HFFc6 (cell line): ENCODE measurements at regions not wholly inside any gene's neighbourhood (a gene's known extent, or its start where the extent isn't known, plus 50 kb on each side); places are given as distances from the start of the nearest gene placed in this dataset.

ENCODE experiments used
- DNase-seq: peaks from one replicate; pipeline ENCODE4 v3.0.0-alpha.2; 2018
- H3K27ac Mint-ChIP-seq: 2 replicates; pipeline ENCODE4 v1.8.0; 2020; ENCODE audit warnings: mild to moderate bottlenecking, mixed read lengths
- H3K27me3 Mint-ChIP-seq: 2 replicates; pipeline ENCODE4 v1.8.0; 2021; ENCODE audit warnings: mild to moderate bottlenecking, moderate library complexity, mixed read lengths; ENCODE audit not compliant: insufficient read depth
- H3K36me3 Mint-ChIP-seq: 2 replicates; pipeline ENCODE4 v1.8.0; 2021; ENCODE audit warnings: low read depth, mixed read lengths
- H3K4me1 Mint-ChIP-seq: 2 replicates; pipeline ENCODE4 v1.8.0; 2020; ENCODE audit warnings: low read depth, mixed read lengths
- H3K4me3 Mint-ChIP-seq: 2 replicates; pipeline ENCODE4 v1.8.0; 2020; ENCODE audit warnings: mild to moderate bottlenecking, moderate library complexity, mixed read lengths
- H3K9me3 Mint-ChIP-seq: 2 replicates; pipeline ENCODE4 v1.8.0; 2020; ENCODE audit warnings: mild to moderate bottlenecking, mixed read lengths
- TF ChIP-seq, protein P1 (sequence below): fragments of 200-600 bp; sonication (generic); IDR thresholded peaks from 2 replicates; pipeline ENCODE4 v1.5.0; 2021; ENCODE audit warnings: antibody characterized with exemption, mild to moderate bottlenecking

DNA sequence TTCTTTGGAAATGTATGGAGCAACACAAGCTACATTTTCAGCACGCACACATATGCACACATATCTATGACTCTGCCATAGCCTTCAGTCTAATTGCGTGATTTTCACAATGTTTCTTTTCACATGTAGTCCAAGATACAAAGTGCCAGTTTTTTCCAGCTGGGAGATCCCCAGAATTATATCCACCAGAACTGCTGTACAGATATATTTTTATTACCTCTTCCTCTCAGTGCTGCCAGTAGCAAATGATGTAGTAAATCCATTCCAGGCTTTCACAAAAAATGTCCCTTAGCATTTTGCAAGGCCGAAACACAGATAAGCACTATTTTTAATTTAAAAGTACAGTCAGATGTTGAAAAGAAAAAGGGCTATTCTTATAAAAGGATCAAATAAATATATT is 719.8 kb upstream of the SEMA6D start:
- Mint-ChIP-seq H3K36me3 (peaks cover 7% of the 10 kb centered on the region; the same call in 1 of the 2 replicates), H3K9me3 (peaks cover 53% of the 10 kb centered on the region), H3K27me3 (no peaks in the 10 kb centered on the region), H3K4me3 (no peak overlapping the region), H3K27ac (no peak overlapping the region), H3K4me1 (no peaks in the 10 kb centered on the region)
- TF ChIP-seq, protein P1, sequence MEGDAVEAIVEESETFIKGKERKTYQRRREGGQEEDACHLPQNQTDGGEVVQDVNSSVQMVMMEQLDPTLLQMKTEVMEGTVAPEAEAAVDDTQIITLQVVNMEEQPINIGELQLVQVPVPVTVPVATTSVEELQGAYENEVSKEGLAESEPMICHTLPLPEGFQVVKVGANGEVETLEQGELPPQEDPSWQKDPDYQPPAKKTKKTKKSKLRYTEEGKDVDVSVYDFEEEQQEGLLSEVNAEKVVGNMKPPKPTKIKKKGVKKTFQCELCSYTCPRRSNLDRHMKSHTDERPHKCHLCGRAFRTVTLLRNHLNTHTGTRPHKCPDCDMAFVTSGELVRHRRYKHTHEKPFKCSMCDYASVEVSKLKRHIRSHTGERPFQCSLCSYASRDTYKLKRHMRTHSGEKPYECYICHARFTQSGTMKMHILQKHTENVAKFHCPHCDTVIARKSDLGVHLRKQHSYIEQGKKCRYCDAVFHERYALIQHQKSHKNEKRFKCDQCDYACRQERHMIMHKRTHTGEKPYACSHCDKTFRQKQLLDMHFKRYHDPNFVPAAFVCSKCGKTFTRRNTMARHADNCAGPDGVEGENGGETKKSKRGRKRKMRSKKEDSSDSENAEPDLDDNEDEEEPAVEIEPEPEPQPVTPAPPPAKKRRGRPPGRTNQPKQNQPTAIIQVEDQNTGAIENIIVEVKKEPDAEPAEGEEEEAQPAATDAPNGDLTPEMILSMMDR: no peak
- no peak for DNase-seq

DNA sequence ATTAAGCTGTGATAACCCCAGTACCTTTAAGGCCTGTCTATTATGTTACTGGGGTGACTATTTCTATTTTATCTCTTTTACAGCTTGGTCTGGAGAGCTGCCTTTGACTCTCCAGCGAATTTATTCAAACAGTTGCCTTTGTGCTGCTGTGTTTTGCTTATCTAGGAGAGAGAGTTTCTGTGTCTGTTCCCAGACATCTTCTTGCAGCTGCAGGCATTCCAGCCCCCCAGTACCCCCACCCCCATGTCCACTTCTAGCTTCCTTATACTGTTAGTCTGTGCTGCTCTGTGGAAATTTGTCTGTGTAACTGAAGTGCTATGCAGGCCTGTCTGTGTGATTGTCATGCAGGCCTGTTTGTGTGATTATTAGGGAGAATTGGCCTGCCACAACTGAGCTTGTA is 713.7 kb upstream of the SEMA6D start:
- no peaks in the 10 kb centered on the region for H3K27me3 Mint-ChIP-seq
- no peak overlapping the region for H3K4me3 Mint-ChIP-seq
- H3K36me3 Mint-ChIP-seq: no peaks in the 10 kb centered on the region
- H3K27ac Mint-ChIP-seq: no peak overlapping the region
- no peak for DNase-seq
- no peaks in the 10 kb centered on the region for H3K4me1 Mint-ChIP-seq
- H3K9me3 Mint-ChIP-seq: peaks cover 55% of the 10 kb centered on the region
- TF ChIP-seq, protein P1: no peak

DNA sequence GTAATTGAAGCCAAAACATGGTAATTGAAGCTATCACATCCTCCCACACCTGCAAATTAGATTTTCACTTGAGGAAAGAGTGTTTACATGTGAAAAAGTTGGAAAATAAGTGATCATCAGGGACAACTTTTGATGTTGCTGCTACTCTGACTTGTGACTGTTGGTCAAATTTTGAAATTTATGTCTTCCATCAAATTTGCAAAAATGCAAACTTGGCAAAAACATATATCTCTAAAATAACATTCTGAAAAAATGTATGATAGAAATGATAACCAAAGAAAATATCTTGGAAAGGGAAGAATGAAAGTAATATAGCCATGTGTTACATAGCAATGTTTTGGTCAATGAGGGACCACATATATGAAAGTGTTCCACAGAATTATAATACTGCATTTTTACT is 703.9 kb upstream of the SEMA6D start:
- peaks cover 30% of the 10 kb centered on the region for H3K9me3 Mint-ChIP-seq
- no peak overlapping the region for H3K4me3 Mint-ChIP-seq
- no peak for DNase-seq
- no peaks in the 10 kb centered on the region for H3K27me3 Mint-ChIP-seq
- H3K36me3 Mint-ChIP-seq: no peaks in the 10 kb centered on the region
- TF ChIP-seq, protein P1: no peak
- no peaks in the 10 kb centered on the region for H3K4me1 Mint-ChIP-seq
- no peak overlapping the region for H3K27ac Mint-ChIP-seq

DNA sequence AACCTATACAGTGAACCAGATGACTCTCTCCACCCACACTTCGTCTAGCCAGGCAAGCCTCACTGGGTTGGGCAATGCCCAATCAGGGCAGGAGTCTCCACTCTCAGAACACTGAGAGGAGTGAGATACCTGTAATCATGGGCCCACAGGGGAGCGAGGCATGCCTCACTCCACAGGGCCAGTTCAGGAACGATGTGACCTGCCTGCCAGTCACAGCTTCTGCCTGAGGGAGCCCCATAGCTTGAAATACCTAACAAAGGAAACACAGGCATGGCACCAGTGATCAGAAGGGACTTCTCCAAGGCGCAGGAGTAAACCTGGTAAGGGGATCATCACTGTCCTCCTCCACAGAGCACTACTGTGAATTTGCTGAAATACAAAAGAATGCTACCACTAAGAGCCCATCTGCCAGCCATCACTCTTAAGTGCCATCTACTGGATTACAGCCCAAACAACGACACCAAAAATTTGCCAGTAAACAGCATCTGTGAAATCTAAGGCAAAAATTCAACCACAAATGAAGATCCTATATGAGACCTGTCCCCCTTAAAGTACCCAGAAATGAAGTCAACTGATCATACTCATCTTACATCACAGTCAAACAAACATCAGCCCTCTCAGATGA is 689.9 kb upstream of the SEMA6D start:
- peaks cover 57% of the 10 kb centered on the region for H3K9me3 Mint-ChIP-seq
- no peak overlapping the region for H3K27ac Mint-ChIP-seq
- DNase-seq: no peak
- peaks cover 8% of the 10 kb centered on the region; the same call in 1 of the 2 replicates for H3K36me3 Mint-ChIP-seq
- TF ChIP-seq, protein P1: no peak
- H3K4me3 Mint-ChIP-seq: no peak overlapping the region
- H3K27me3 Mint-ChIP-seq: no peaks in the 10 kb centered on the region; the same call in 1 of the 2 replicates
- H3K4me1 Mint-ChIP-seq: no peaks in the 10 kb centered on the region

DNA sequence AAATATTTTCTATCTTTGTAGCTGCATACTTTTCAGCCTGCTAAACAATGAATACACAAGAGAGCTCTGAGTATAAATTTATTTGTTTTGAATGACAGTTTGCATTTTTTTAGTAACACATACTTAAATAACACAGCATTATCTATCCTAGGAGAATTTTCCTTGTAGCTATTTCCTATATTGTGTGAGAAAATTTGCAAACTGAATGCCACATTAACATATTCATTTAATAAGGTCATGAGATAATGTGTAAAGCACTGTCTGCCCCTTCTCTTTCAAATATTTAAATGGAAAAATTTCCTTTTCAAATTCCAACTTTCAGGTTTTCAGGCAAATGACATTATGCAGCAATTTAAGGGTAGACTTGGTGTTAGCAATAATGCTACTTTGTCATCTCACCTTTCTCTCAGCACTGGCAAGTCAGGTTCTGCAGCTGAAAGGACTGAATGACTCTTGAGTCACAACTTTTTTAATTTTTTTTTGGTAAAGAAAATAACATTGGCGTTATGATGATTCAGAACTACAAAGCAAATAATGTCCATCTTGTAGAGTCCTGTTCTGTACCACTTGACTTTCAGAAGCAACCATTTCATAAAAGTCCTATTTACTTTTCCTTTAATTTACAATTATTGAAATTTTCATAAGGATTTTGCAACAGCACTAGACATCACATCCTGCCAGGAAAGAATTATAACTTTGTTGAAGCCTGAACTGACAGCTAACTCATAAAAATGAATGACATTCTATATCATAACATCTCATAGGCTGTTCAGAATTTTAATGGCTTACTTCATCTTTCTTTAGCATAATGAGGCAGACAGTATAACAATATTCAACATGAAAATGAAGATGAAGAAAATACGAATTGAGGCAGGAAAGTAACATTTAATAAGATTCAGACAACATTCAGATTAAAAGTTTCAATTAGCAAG is 681.6 kb upstream of the SEMA6D start:
- no peak for DNase-seq
- no peaks in the 10 kb centered on the region for H3K27me3 Mint-ChIP-seq
- H3K9me3 Mint-ChIP-seq: peaks cover 15% of the 10 kb centered on the region
- TF ChIP-seq, protein P1: no peak
- no peaks in the 10 kb centered on the region for H3K36me3 Mint-ChIP-seq
- H3K4me1 Mint-ChIP-seq: no peaks in the 10 kb centered on the region
- H3K27ac Mint-ChIP-seq: no peak overlapping the region
- no peak overlapping the region for H3K4me3 Mint-ChIP-seq
